NCI-H526 treated with DMSO at 0.1 percent for 48 hours (cell line): ENCODE measurements at regions not wholly inside any gene's neighbourhood (a gene's known extent, or its start where the extent isn't known, plus 50 kb on each side); places are given as distances from the start of the nearest gene placed in this dataset.
"Not testable (repeated sequence)": the region's sequence is repeated elsewhere in the genome, so short reads cannot be mapped to it uniquely, and the experiment has no call there.

ENCODE experiments used
- DNase-seq: peaks from one replicate; lab custom pipeline; 2025; lab: John Stamatoyannopoulos, UW

DNA sequence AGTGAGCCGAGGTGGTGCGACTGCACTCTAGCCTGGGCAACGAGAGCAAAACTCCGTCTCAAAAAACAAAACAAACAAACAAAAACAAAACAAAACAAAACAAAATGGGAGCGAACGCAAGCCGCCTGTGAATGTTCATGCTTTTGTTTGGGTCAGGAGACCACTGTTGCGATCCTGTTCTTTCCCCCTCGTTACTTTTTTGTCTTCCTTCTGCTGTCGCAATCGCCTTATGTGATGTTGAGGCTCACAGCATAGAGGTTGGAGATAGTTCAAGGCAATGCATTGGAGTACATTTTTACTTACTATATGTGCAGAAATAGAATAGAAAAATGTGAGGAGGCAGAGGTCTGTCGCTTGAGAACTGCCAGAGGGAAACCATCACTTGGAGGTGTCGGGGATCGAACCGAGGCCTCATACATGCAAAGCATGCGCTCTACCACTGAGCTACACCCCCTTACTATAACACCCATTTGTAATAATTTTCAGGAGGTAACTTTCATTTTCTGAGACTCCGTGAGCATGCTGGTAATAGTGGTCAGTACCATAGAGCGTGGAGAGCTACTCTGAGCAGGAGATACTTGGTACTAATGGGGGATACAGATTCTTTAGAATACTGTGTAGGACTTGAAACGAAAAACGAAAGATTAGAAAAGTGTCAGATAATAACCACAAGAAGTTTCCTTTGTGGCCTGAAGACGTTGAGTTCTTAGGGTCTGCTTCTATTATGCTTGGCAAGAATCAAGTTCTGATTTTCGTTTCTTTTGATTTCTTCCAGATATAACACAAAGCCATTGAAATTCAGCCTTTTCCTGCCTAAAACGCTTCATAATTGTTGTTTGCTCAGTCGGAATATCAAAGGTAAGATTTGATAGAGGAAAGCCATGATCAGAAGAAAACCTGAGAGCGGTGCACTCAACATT lies 121.1 kb downstream of the TRIM27 start:
- no peak for DNase-seq

DNA sequence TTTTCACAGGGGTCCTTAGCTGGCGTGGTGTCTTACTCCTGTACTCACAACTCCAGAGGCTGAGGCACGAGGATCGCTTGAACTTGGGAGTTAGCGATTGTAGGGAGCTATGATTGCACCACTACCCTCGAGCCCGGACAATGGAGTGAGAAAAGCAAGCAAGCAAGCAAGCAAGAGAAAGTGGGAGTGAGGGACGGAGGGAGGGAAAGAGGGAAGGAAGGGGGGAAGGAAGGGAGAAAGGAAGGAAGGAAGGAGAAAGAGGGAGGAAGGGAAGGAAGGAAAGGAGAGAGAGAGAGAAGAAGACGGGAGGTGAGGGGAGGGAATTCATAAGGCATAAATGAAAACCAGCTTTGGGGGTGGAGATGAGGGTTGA lies 120.5 kb downstream of the TRIM27 start:
- no peak for DNase-seq

- peak; percentile 26 for DNase-seq
These were observed 116.0 kb downstream of the TRIM27 start for GRCh38 chr6:28807682-28808280.

GRCh38 chr6:28808383-28808782 lies 115.4 kb downstream of the TRIM27 start:
- peak; percentile 7 for DNase-seq

DNA sequence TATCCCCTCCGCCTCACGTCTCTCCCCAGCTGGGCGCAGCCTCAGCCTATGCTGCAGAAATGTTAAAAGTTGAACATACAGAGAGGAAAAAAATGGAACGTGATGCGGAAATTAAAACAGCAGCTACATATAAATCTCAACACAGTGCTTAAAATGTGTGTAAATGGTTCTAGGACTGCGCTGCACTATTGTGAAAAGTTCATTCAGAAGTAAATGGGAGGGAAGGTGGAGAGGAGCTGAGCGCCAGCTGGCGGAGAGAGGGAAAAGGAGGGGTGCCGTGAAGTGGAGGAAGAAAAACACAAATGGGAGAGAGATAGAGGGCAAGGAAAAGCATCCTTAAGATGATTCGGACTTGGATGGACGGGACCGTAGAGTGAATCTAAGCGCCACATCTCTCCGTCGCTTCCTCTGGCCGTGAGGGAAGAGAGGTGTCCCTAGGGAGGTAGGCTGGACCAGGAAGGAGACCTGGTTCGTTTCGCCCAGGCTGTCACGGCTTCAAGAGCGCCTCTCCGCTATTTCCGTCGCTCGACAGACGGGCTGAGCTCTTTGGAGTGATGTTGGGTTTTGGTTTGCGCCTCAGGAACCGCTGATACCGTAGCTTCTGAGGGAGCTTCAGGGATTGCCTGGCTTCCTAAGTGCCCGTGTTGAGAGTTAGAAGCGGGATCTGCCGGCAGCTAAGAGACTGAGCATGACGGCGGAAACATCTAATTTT lies 113.7 kb downstream of the TRIM27 start:
- peak; percentile 25 for DNase-seq

GRCh38 chr6:28810659-28811053 lies 113.1 kb downstream of the TRIM27 start:
- no peak for DNase-seq

GRCh38 chr6:28811873-28812272 lies 111.9 kb downstream of the TRIM27 start:
- no peak for DNase-seq

DNA sequence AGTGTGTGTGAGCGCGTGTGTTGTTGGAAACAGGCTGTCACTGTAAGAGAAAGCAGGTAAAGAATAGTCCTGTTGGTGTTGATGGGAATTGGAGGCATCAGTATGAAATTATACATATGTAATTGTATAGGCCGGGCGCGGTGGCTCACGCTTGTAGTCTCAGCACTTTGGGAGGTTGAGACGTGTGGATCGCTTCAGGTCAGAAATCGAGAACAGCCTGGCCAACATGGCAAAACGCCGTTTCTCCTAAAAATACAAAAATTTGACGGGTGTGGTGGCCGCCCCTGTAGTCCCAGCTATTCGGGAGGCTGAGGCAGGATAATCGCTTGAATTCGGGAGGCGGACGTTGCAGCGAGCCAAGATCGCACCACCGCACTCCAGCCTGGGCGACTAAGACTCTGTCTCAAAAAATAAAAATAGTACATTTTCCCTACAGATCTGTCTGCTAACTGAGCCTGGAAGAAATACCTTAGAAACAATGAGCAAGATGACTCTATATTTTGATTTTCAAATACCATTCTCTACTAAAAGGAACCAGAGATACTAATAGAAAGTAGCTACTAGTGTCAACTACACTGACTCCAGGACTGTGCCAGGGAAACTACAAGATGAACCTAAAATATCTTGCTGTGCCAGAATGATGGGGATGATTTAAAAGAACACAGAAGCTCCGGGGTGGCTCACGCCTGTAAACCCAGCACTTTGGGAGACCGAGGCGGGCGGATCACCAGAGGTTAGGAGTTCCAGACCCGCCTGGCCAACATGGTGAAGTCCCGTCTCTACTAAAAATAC lies 110.8 kb downstream of the TRIM27 start:
- no peak for DNase-seq

- no peak for DNase-seq
These were observed 109.5 kb downstream of the TRIM27 start for GRCh38 chr6:28814032-28814976.

DNA sequence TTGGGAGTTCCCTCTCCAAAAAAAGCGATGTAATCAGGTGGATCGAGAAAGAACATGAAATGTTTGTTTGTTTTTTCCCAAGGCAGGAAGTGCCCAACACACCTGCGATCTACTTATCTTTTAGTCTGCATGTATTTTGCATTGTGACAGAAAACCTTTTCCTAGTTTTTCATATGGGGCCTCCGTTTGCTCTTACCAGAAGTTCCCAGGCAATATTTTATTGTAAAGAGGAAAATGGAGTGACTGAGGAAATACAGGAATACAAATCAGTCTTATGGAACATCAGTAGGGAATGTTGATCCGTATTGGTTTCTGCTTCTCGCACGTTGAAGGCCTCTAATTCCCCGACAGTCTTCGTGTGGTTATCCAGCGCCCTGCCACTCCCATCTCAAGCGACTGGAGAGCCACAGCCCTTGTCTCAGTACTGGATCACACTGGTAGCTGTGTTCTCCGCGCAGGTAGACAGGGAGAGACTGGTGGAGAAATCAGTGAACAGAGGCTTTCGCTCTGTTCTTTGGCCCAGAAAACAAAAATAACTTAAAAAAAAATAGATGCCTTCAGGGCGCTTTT lies 107.4 kb downstream of the TRIM27 start:
- DNase-seq = no peak

GRCh38 chr6:28816909-28817807 lies 106.6 kb downstream of the TRIM27 start:
- no peak for DNase-seq

GRCh38 chr6:28817808-28818145 lies 106.0 kb downstream of the TRIM27 start:
- no peak for DNase-seq

DNA sequence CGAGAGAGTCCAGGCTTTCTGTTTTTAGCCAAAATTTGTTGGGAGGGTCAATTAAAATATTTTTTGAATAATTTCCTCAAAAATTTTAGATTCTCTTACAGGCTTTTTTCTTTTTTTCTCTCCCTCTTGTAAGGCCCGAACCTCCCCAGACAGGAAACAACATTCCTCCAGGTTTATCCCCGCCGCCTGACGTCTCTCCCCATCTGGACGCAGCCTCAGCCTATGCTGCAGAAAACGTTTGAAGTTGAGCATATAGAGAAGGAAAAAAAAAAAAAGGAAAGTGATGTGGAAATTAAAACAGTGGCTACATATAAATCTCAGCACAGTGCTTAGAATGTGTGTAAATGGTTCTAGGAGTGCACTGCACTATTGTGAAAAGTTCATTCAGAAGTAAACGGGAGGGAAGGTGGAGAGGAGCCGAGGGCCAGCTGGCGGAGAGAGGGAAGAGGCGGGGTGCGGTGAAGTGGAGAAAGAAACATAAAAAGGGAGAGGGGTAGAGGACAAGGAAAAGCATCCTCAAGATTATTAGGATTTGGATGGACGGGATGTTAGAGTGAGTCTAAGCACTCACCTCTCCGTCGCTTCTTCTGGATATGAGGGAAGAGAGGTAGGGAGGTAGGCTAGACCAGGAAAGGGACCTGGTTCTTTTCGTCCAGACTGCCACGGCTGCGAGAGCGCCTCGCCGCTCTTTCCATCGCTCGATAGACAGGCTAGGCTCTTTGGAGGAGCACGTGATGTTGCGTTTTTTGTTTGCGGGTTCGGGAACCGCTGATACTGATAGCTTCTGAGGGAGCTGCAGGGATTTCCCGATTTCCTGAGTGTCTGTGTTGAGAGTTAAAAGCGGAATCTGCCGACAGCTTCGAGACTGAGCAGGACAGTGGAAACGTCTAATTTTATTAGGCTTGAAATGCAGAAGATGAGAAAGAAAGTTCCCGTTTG lies 98.7 kb downstream of the TRIM27 start:
- DNase-seq = no peak

GRCh38 chr6:28825732-28826293 lies 98.0 kb downstream of the TRIM27 start:
- no peak for DNase-seq

DNA sequence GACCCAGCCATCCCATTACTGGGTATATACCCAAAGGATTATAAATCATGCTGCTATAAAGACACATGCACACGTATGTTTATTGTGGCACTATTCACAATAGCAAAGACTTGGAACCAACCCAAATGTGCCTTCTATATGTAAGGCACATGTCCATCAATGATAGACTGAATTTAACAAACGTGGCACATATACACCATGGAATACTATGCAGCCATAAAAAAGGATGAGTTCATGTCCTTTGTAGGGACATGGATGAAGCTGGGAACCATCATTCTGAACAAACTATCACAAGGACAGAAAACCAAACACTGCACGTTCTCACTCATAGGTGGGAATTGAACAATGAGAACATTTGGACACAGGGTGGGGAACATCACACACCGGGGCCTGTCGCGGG lies 92.1 kb downstream of the TRIM27 start:
- DNase-seq = not testable (repeated sequence)

DNA sequence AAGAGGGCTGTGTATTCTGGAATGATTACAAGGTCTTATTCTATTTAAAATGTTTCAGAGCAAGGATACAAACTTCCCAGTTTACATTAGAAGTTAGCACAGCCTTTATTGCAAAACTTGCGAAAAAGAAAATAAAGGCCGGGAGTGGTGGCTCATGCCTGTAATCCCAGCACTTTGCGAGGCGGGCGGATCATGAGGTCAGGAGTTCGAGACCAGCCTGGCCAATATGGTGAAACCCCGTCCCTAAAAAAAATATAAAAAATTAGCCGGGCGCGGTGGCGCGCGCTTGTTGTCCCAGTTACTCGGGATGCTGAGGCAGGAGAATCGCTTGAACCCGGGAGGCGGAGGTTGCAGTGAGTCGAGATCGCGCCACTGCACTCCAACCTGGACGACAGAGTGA lies 87.1 kb downstream of the TRIM27 start:
- not testable (repeated sequence) for DNase-seq

- peak; percentile 86 for DNase-seq
These were observed 85.5 kb downstream of the TRIM27 start for GRCh38 chr6:28838289-28838633.
